H1 (cell line): ENCODE measurements at regions not wholly inside any gene's neighbourhood (a gene's known extent, or its start where the extent isn't known, plus 50 kb on each side); places are given as distances from the start of the nearest gene placed in this dataset.

Experiments
- CTCF ChIA-PET: fragments of 300-600 bp; sonication (Branson Sonifier 250); formaldehyde crosslinking; loops from one replicate; lab custom pipeline; 2021; ENCODE audit not compliant: partially characterized antibody; lab: Charles Lee
- POLR2A ChIA-PET: fragments of 300-600 bp; sonication (Branson Sonifier 250); formaldehyde crosslinking; loops from one replicate; lab custom pipeline; 2021; ENCODE audit warnings: inconsistent platforms; ENCODE audit not compliant: partially characterized antibody; lab: Charles Lee
- DNase-seq, 2 experiments: peaks; one replicate each; pipeline versions ENCODE4 v3.0.0 to v3.0.0-alpha.2; 2010 to 2022; ENCODE audit warnings: low spot score in 2 of 2, low read depth in 1 of 2, mixed read lengths in 1 of 2
- FAIRE-seq: peaks from 2 replicates; lab custom pipeline; 2011; peaks lifted over from hg19 to GRCh38; lab: Jason Lieb, UNC
- H2AFZ ChIP-seq: 2 replicates; pipeline ENCODE4 v1.8.1; 2012; ENCODE audit warnings: low read length, inconsistent platforms
- H2AK5ac ChIP-seq: 2 replicates; pipeline ENCODE4 v1.6.1; 2013; ENCODE audit warnings: low read depth, low read length
- H2BK120ac ChIP-seq: replicated peaks from 2 replicates; pipeline ENCODE3; 2013; ENCODE audit warnings: low read depth, low read length, inconsistent platforms
- H2BK12ac ChIP-seq: 2 replicates; pipeline ENCODE4 v1.6.1; 2013; ENCODE audit warnings: low read depth, low read length
- H2BK15ac ChIP-seq: 2 replicates; pipeline ENCODE4 v1.6.1; 2013; ENCODE audit warnings: low read length
- H2BK20ac ChIP-seq: 2 replicates; pipeline ENCODE4 v1.6.1; 2013; ENCODE audit warnings: low read length
- H2BK5ac ChIP-seq: 2 replicates; pipeline ENCODE4 v1.6.1; 2013; ENCODE audit warnings: low read depth, low read length
- H3K14ac ChIP-seq: 2 replicates; pipeline ENCODE4 v1.6.1; 2013; ENCODE audit warnings: inconsistent platforms; ENCODE audit not compliant: insufficient read length
- H3K18ac ChIP-seq: 2 replicates; pipeline ENCODE4 v1.6.1; 2013; ENCODE audit warnings: low read length; ENCODE audit errors: extremely low read depth
- H3K23ac ChIP-seq: 2 replicates; pipeline ENCODE4 v1.6.1; 2013; ENCODE audit warnings: inconsistent platforms; ENCODE audit not compliant: insufficient read length
- H3K23me2 ChIP-seq: 2 replicates; pipeline ENCODE4 v1.6.1; 2013; ENCODE audit warnings: low read depth, low read length
- H3K27ac ChIP-seq: 2 replicates; pipeline ENCODE4 v1.6.1; 2011; ENCODE audit warnings: low read depth, low read length, inconsistent platforms
- H3K27me3 ChIP-seq, 4 experiments: replicated peaks in 1 of 4; 1 replicate in 1 of 4; 2 replicates in 3 of 4; pipeline versions ENCODE4 v1.6.1 to v1.8.1; 2011 to 2013; ENCODE audit warnings: low read length in 3 of 4, mild to moderate bottlenecking in 3 of 4, inconsistent platforms in 2 of 4, mixed read lengths in 2 of 4, moderate library complexity in 1 of 4; ENCODE audit not compliant: control insufficient read depth in 3 of 4, insufficient read depth in 3 of 4; ENCODE audit errors: extremely low read depth in 1 of 4
- H3K36me3 ChIP-seq, 4 experiments: 2 replicates each; pipeline versions ENCODE4 v1.6.1 to v1.8.1; 2011 to 2013; ENCODE audit warnings: mild to moderate bottlenecking in 4 of 4, low read length in 3 of 4, moderate library complexity in 2 of 4, control low read depth in 1 of 4, inconsistent platforms in 1 of 4; ENCODE audit not compliant: insufficient read depth in 4 of 4, control insufficient read depth in 2 of 4
- H3K4ac ChIP-seq: replicated peaks from 2 replicates; pipeline ENCODE3; 2013; ENCODE audit warnings: low read length, low read depth, mixed read lengths, inconsistent platforms; ENCODE audit not compliant: insufficient read length
- H3K4me1 ChIP-seq, 4 experiments: replicated peaks in 1 of 4; 1 replicate in 1 of 4; 2 replicates in 3 of 4; pipeline versions ENCODE4 v1.6.1 to v1.8.1; 2011 to 2013; ENCODE audit warnings: low read length in 3 of 4, inconsistent platforms in 2 of 4, mixed read lengths in 1 of 4; ENCODE audit not compliant: insufficient read depth in 4 of 4, control insufficient read depth in 3 of 4
- H3K4me2 ChIP-seq, 2 experiments: 2 replicates each; pipeline versions ENCODE4 v1.6.1 to v1.8.1; 2011 to 2013; ENCODE audit warnings: low read depth in 2 of 2, low read length in 2 of 2, control low read depth in 1 of 2, inconsistent platforms in 1 of 2, mild to moderate bottlenecking in 1 of 2; ENCODE audit not compliant: insufficient read depth in 1 of 2
- H3K4me3 ChIP-seq, 4 experiments: fragments of 200-600, 300-600 bp in 1 of 4; sonication (generic), shearing (Covaris generic), sonication (Bioruptor Twin) in 1 of 4; 2 replicates each; pipeline versions ENCODE4 v1.5.1 to v1.8.1; 2011 to 2016; ENCODE audit warnings: low read length in 4 of 4, low read depth in 3 of 4, control low read depth in 2 of 4, inconsistent platforms in 2 of 4, mild to moderate bottlenecking in 2 of 4, mixed read lengths in 1 of 4, moderate library complexity in 1 of 4; ENCODE audit not compliant: insufficient read depth in 2 of 4; ENCODE audit errors: extremely low read depth in 1 of 4
- H3K56ac ChIP-seq: replicated peaks from 2 replicates; pipeline ENCODE3; 2013; ENCODE audit warnings: low read depth, mild to moderate bottlenecking, mixed read lengths, low read length, inconsistent platforms; ENCODE audit not compliant: insufficient read length
- H3K79me1 ChIP-seq: 2 replicates; pipeline ENCODE4 v1.6.1; 2013; ENCODE audit warnings: low read depth, low read length, control low read depth
- H3K79me2 ChIP-seq, 2 experiments: 2 replicates each; pipeline versions ENCODE4 v1.6.1 to v1.8.1; 2012 to 2013; ENCODE audit warnings: low read length in 2 of 2, mild to moderate bottlenecking in 2 of 2, inconsistent platforms in 1 of 2; ENCODE audit not compliant: insufficient read depth in 2 of 2, control insufficient read depth in 1 of 2
- H3K9ac ChIP-seq, 4 experiments: replicated peaks in 1 of 4; 1 replicate in 1 of 4; 2 replicates in 3 of 4; pipeline versions ENCODE4 v1.6.1 to v1.8.1; 2011 to 2013; ENCODE audit warnings: low read depth in 3 of 4, low read length in 3 of 4, control low read depth in 2 of 4, mild to moderate bottlenecking in 2 of 4, moderate library complexity in 2 of 4, inconsistent platforms in 1 of 4; ENCODE audit errors: extremely low read depth in 1 of 4
- H3K9me3 ChIP-seq, 2 experiments: 2 replicates each; pipeline versions ENCODE4 v1.6.1 to v1.8.1; 2012 to 2013; ENCODE audit warnings: mild to moderate bottlenecking in 2 of 2, moderate library complexity in 2 of 2, control low read depth in 1 of 2, inconsistent platforms in 1 of 2, low read depth in 1 of 2, low read length in 1 of 2, mixed read lengths in 1 of 2; ENCODE audit not compliant: insufficient read depth in 2 of 2
- H4K20me1 ChIP-seq, 2 experiments: replicated peaks in 1 of 2; 2 replicates each; pipeline versions ENCODE3 to v1.8.1; 2011 to 2013; ENCODE audit warnings: inconsistent platforms in 2 of 2, low read length in 2 of 2, mild to moderate bottlenecking in 1 of 2; ENCODE audit not compliant: insufficient read depth in 2 of 2, control insufficient read depth in 1 of 2
- H4K5ac ChIP-seq: 2 replicates; pipeline ENCODE4 v1.6.1; 2013; ENCODE audit warnings: low read length, low read depth, mixed read lengths, inconsistent platforms; ENCODE audit not compliant: insufficient read length
- H4K8ac ChIP-seq: 2 replicates; pipeline ENCODE4 v1.8.0; 2013; ENCODE audit warnings: mild to moderate bottlenecking, moderate library complexity, low read length, inconsistent platforms; ENCODE audit not compliant: insufficient read depth; ENCODE audit errors: extremely low read depth
- H4K91ac ChIP-seq: replicated peaks from 2 replicates; pipeline ENCODE3; 2013; ENCODE audit warnings: low read length, mixed read lengths, inconsistent platforms; ENCODE audit not compliant: insufficient read length
- ATF3 ChIP-seq: IDR thresholded peaks from 2 replicates; pipeline ENCODE4 v1.6.1; 2011; ENCODE audit warnings: low read depth, mild to moderate bottlenecking, low read length; ENCODE audit not compliant: insufficient read depth
- CEBPB ChIP-seq: IDR thresholded peaks from 2 replicates; pipeline ENCODE4 v1.6.1; 2012; ENCODE audit warnings: low read depth, low read length
- E2F6 ChIP-seq: IDR thresholded peaks from 2 replicates; pipeline ENCODE4 v1.6.1; 2012; ENCODE audit warnings: inconsistent platforms
- EP300 ChIP-seq, 2 experiments: IDR thresholded peaks; 1 replicate in 1 of 2; 2 replicates in 1 of 2; pipeline ENCODE4 v1.6.1; 2011 to 2012; ENCODE audit warnings: low read depth in 2 of 2, low read length in 2 of 2, mild to moderate bottlenecking in 2 of 2, borderline replicate concordance in 1 of 2, inconsistent platforms in 1 of 2, moderate library complexity in 1 of 2
- MAFK ChIP-seq: IDR thresholded peaks from 2 replicates; pipeline ENCODE4 v1.6.1; 2012; ENCODE audit warnings: low read depth, mild to moderate bottlenecking, improper control_type of control experiment, low read length
- MAX ChIP-seq: IDR thresholded peaks from 2 replicates; pipeline ENCODE4 v1.6.1; 2012; ENCODE audit warnings: inconsistent platforms
- PHF8 ChIP-seq: fragments of 200-600 bp; sonication (generic); conservative IDR thresholded peaks from 2 replicates; pipeline ENCODE4 v1.7.1; 2012; ENCODE audit warnings: low read depth, mild to moderate bottlenecking, inconsistent platforms, low read length, moderate library complexity
- POLR2AphosphoS5 ChIP-seq: IDR thresholded peaks from 2 replicates; pipeline ENCODE4 v1.6.1; 2011; ENCODE audit warnings: low read depth, low read length
- RAD21 ChIP-seq, 2 experiments: IDR thresholded peaks in 1 of 2; conservative IDR thresholded peaks in 1 of 2; 2 replicates each; pipeline ENCODE4 v1.6.1; 2011; ENCODE audit warnings: low read depth in 2 of 2, low read length in 2 of 2, improper control_type of control experiment in 1 of 2, inconsistent platforms in 1 of 2, mild to moderate bottlenecking in 1 of 2, moderate library complexity in 1 of 2
- RBBP5 ChIP-seq: IDR thresholded peaks from 2 replicates; pipeline ENCODE4 v1.7.1; 2012; ENCODE audit warnings: low read depth, mild to moderate bottlenecking, inconsistent platforms, low read length, moderate library complexity, borderline replicate concordance
- RXRA ChIP-seq: IDR thresholded peaks from 2 replicates; pipeline ENCODE4 v1.6.1; 2011; ENCODE audit warnings: low read depth, mild to moderate bottlenecking, low read length, moderate library complexity; ENCODE audit not compliant: insufficient read depth
- SP1 ChIP-seq: IDR thresholded peaks from 2 replicates; pipeline ENCODE4 v1.6.1; 2011; ENCODE audit warnings: low read depth, low read length
- YY1 ChIP-seq: IDR thresholded peaks from 2 replicates; pipeline ENCODE4 v1.6.1; 2011; ENCODE audit warnings: low read depth, mild to moderate bottlenecking, low read length
- WGBS, 2 experiments: shearing (Covaris generic) in 1 of 2; methylation state at CpG; one replicate each; pipeline versions ENCODE4 v1.1.6 to v1.1.7; 2013 to 2015; ENCODE audit warnings: low lambda C conversion rate in 2 of 2, mixed read lengths in 2 of 2, inconsistent platforms in 1 of 2, low coverage in 1 of 2, missing lambda C conversion rate in 1 of 2; ENCODE audit not compliant: insufficient replicate concordance in 2 of 2, insufficient coverage in 1 of 2, insufficient read length in 1 of 2; ENCODE audit errors: extremely low coverage in 1 of 2, missing lambda C conversion rate in 1 of 2; 5-methylcytosine and 5-hydroxymethylcytosine counted together

DNA sequence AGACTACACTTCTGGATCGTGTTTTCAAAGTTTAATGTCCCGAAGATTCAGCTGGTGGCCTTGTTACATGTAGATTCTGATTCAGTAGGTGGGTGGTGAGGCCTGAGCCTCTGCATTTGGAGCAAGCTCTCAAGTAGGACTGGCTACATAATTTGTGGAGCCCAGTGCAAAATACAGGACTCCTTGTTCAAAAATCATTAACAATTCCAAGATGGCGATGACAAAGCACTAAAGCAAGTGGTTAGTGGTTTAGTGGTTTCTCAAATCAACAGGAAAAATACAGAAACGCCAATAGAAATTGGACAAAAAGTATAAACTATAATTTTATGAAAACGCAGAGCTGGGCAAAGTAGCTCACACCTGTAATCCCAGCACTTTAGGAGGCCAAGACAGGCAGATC lies 133.7 kb upstream of the STMND1 start:
- POLR2A ChIA-PET, result no interaction called here
- Histone ChIP-seq H2BK20ac (no peak overlapping the region), H3K36me3 (no peaks in the 10 kb centered on the region), H2BK15ac (no peak overlapping the region), H2BK12ac (no peak overlapping the region), H3K79me1 (no peaks in the 10 kb centered on the region), H4K20me1 (no peaks in the 10 kb centered on the region), H3K4me2 (no peak overlapping the region), H2BK5ac (no peak overlapping the region), H4K5ac (no peak overlapping the region), H3K4ac (no peak overlapping the region), H4K8ac (no peak overlapping the region), H3K23me2 (no peaks in the 10 kb centered on the region; the same call in 1 of the 2 replicates), H2BK120ac (no peak overlapping the region), H3K9me3 (no peaks in the 10 kb centered on the region), H3K4me3 (no peak overlapping the region), H3K27ac (no peak overlapping the region), H3K23ac (no peak overlapping the region), H2AFZ (no peak overlapping the region), H3K27me3 (no peaks in the 10 kb centered on the region), H3K9ac (no peak overlapping the region), H3K18ac (no peak overlapping the region), H2AK5ac (no peak overlapping the region), H3K56ac (no peak overlapping the region), H4K91ac (no peak overlapping the region), H3K14ac (no peak overlapping the region), H3K4me1 (no peaks in the 10 kb centered on the region; a peak in 1 of 7 replicates), H3K79me2 (no peaks in the 10 kb centered on the region)
- DNase-seq (no peak), FAIRE-seq (no peak)
- 87% methylated on average over 5 of the region's 5 CpGs; no CpG with 5 or more reads in 1 of the 2 experiments for WGBS, 2 experiments
- CTCF ChIA-PET, result interaction anchor here (0.6 kb wide), 1 partner anchor 47 kb away, joined by 3 read pairs; no protein-coding TSS in a partner anchor
- TF ChIP-seq MAFK, result no peak
- TF ChIP-seq PHF8, result no peak
- no peak for TF ChIP-seq RAD21 (IDR thresholded peaks at IDR 0.05 in 1 of 2, conservative IDR thresholded peaks at IDR 0.05 in 1 of 2; ENCODE audit: low read depth in 2 of 2, low read length in 2 of 2)
- TF ChIP-seq ATF3, result no peak
- TF ChIP-seq RXRA, result no peak
- TF ChIP-seq MAX, result no peak
- no peak for TF ChIP-seq RBBP5
- TF ChIP-seq CEBPB, result no peak
- TF ChIP-seq SP1, result no peak
- no peak for TF ChIP-seq E2F6
- TF ChIP-seq POLR2AphosphoS5, result no peak
- TF ChIP-seq EP300 (IDR thresholded peaks at IDR 0.05; ENCODE audit: borderline replicate concordance in 1 of 2, low read depth in 2 of 2, low read length in 2 of 2), result no peak
- no peak for TF ChIP-seq YY1
